Activated CD4-positive, alpha-beta memory T cell treated with anti-CD3 and anti-CD28 coated beads, Interleukin-2, amount 10 ng/mL, durations not matched to agents 7 days and 5 days (primary cell): ENCODE measurements at regions not wholly inside any gene's neighbourhood (a gene's known extent, or its start where the extent isn't known, plus 50 kb on each side); places are given as distances from the start of the nearest gene placed in this dataset.

ENCODE experiments used
- CTCF ChIA-PET: fragments of 350-600 bp; sonication (Branson Sonifier 250); formaldehyde crosslinking; loops from one replicate; lab custom pipeline; 2021; ENCODE audit warnings: antibody characterized with exemption, inconsistent platforms; lab: Charles Lee
- POLR2A ChIA-PET: fragments of 350-600 bp; sonication (Branson Sonifier 250); formaldehyde crosslinking; loops from one replicate; lab custom pipeline; 2021; ENCODE audit warnings: antibody characterized with exemption; lab: Charles Lee
- DNase-seq: peaks from one replicate; pipeline ENCODE4 v3.0.0-alpha.2; 2020
- H3K27ac Mint-ChIP-seq: one replicate; pipeline ENCODE4 v1.8.0; 2021; ENCODE audit warnings: mild to moderate bottlenecking, mixed read lengths
- H3K27me3 Mint-ChIP-seq: one replicate; pipeline ENCODE4 v1.8.0; 2021; ENCODE audit warnings: mixed read lengths
- H3K36me3 Mint-ChIP-seq: one replicate; pipeline ENCODE4 v1.8.0; 2021; ENCODE audit warnings: low read depth, mixed read lengths
- H3K4me1 Mint-ChIP-seq: one replicate; pipeline ENCODE4 v1.8.0; 2021; ENCODE audit warnings: mixed read lengths
- H3K4me3 Mint-ChIP-seq: one replicate; pipeline ENCODE4 v1.8.0; 2021; ENCODE audit warnings: mild to moderate bottlenecking, mixed read lengths
- H3K9me3 Mint-ChIP-seq: one replicate; pipeline ENCODE4 v1.8.0; 2021; ENCODE audit warnings: mixed read lengths

DNA sequence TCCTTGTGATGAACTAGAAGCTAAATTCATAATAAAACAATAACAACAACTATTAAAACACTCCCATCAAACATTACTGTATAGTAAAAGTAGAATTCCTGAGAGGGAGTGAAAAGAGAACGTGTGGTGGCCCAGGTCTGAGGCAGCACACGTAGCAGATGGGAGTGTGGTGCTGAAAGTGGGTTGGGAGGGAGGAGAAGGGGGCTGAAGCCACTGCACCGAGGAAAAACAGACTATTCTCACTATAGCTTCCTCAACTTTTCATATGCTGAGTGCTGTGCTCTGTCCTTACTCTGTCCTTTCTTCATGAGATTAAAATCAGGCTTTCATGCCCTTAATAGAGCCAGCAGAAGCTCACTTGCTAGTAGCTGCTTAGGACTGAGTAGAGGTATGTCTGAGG, 170.9 kb downstream of the PCSK1 start:
- POLR2A ChIA-PET, result no interaction called here

DNA sequence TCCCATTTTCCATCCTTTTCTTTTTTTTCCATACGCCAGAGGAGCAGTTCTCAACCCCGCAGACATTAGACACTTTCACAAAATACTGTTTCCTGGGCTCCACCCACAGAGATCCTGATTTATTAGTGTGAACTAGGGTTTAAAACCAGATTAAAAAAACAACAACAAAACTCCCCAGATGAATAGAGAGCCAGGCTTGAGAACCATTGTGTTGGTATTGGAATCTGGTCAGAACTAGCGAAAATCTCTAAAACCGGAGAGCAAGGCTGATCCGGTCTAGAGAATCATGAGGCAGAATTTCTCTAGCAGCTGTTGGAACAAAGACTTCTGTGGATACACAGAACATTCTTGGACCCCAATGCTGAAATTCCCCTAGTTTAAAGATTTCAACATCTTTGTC, 173.0 kb downstream of the PCSK1 start:
- Mint-ChIP-seq H3K36me3 (no peaks in the 10 kb centered on the region), H3K4me3 (no peak overlapping the region), H3K4me1 (peaks cover 11% of the 10 kb centered on the region), H3K9me3 (peaks cover 6% of the 10 kb centered on the region), H3K27ac (no peak overlapping the region), H3K27me3 (no peaks in the 10 kb centered on the region)
- CTCF ChIA-PET, result no interaction called here
- POLR2A ChIA-PET, result no interaction called here
- DNase-seq, result no peak

More for the DNA sequence above, 170.9 kb downstream of the PCSK1 start:
- H3K36me3 Mint-ChIP-seq, result no peaks in the 10 kb centered on the region
- no peak for DNase-seq
- no peak overlapping the region for H3K27ac Mint-ChIP-seq
- peaks cover 7% of the 10 kb centered on the region for H3K27me3 Mint-ChIP-seq
- H3K4me3 Mint-ChIP-seq, result no peak overlapping the region
- CTCF ChIA-PET, result interaction anchor here (0.7 kb wide), 1 partner anchor 24 kb away, joined by 3 read pairs; no protein-coding TSS in a partner anchor
- H3K4me1 Mint-ChIP-seq, result peaks cover 11% of the 10 kb centered on the region
- H3K9me3 Mint-ChIP-seq, result peaks cover 10% of the 10 kb centered on the region

DNA sequence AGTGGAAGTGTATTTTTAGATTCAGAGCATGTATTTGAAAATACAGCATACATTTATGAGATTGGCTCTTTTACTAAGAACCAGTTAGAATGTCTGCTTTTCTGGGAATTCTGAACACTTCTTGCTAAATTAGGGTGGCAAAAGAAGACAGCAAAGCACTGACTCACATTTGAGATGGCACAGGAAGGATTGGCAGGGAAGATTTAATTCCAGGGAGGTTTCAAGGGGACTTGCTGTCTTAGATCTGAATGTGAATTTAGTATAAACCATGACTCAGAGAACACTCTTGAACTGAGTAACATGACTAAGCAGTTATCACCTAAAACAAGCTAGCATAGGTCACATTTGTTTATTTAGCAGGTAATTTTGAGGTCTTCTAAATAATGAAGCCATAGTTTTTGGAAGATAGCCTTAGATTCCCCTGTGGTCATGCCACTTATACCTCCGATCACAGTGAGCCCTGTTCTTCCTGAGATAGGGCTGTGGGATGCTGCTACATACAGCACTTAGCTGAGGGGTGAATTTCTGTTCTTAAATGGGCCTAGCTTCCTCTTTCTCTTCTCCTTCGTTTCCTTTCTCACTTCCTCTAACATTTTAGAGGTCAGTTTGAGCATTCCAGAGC, 173.8 kb downstream of the PCSK1 start:
- Mint-ChIP-seq H3K27ac (no peak overlapping the region), H3K27me3 (no peaks in the 10 kb centered on the region), H3K4me3 (no peak overlapping the region), H3K4me1 (peaks cover 11% of the 10 kb centered on the region), H3K36me3 (no peaks in the 10 kb centered on the region), H3K9me3 (peaks cover 6% of the 10 kb centered on the region)
- POLR2A ChIA-PET, result no interaction called here
- CTCF ChIA-PET, result no interaction called here
- DNase-seq, result no peak

DNA sequence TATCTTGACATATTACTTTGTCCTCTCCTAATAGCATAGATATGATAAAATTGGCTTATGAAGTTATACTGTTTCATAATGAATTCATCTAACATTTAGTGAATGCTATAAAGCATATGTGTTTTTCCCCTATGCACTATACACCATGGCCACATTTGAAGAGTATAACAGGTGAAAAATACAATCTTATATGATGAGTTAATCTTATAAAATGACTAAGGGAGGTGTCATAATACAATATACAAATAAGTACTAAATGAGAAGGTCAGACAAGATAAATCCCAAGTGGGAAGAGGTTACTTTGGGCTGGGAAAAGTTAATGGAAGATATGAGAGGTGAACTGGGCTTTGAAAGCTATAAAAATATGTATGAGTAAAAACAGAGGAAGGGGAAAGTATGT, 174.4 kb downstream of the PCSK1 start:
- Mint-ChIP-seq H3K27me3 (no peaks in the 10 kb centered on the region), H3K36me3 (no peaks in the 10 kb centered on the region), H3K9me3 (peaks cover 6% of the 10 kb centered on the region), H3K4me1 (peaks cover 11% of the 10 kb centered on the region), H3K27ac (no peak overlapping the region), H3K4me3 (no peak overlapping the region)
- no peak for DNase-seq
- ChIA-PET CTCF (no interaction called here), POLR2A (no interaction called here)

DNA sequence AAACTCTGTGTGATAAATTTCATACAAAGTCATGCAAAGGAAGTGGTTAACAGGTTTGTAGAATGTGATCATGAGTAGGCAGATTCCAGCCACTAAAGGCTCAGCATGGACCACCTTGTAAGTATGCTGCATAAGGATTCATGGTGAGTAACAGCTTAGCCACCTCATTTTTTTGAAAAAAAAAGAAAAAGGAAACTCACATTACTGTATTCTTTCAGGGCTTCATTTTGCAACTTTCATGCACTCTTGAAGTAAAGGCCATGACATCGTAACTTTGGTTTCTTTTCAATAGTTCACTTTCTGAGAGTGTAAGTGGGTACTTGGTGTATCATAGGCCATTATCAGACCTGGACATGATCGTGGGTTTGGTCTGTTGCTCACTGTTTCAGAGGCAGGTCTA, 175.1 kb downstream of the PCSK1 start:
- POLR2A ChIA-PET, result no interaction called here
- no peak for DNase-seq
- Mint-ChIP-seq H3K9me3 (peaks cover 1% of the 10 kb centered on the region), H3K4me3 (no peak overlapping the region), H3K27ac (no peak overlapping the region), H3K4me1 (peaks cover 11% of the 10 kb centered on the region), H3K36me3 (no peaks in the 10 kb centered on the region), H3K27me3 (no peaks in the 10 kb centered on the region)
- CTCF ChIA-PET, result no interaction called here

DNA sequence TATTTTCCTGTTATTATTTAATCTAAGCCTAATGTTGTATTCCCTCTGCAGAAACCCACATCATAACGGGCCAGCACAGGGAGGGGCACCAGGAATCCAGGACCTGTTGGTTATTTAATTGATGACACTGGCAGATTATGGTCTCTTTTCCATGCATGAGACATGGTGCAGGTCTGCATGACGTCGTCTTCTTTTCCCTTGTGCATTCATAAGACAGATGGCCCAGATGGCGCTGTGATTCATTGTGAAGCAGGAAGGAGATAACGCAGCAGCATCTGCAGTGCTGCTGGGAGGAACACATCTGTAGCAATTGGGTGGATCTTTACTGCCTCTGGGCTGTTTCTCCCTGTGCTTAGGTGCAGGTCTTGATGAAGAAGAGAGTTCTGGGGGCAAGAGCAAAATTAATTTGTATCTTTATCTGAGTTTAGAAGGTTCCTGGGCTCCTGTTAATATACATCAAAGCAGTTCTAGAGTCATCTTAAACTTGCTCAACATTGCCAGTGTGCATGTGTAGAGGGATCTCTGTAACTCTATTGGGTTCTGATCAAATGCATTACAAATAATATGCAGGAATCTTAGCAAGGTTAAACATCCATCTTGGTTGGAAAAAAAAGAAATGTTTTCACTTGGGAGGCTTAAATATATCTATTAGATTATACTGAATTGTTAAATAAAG, 176.1 kb downstream of the PCSK1 start:
- no peaks in the 10 kb centered on the region for H3K9me3 Mint-ChIP-seq
- no peak for DNase-seq
- POLR2A ChIA-PET, result no interaction called here

DNA sequence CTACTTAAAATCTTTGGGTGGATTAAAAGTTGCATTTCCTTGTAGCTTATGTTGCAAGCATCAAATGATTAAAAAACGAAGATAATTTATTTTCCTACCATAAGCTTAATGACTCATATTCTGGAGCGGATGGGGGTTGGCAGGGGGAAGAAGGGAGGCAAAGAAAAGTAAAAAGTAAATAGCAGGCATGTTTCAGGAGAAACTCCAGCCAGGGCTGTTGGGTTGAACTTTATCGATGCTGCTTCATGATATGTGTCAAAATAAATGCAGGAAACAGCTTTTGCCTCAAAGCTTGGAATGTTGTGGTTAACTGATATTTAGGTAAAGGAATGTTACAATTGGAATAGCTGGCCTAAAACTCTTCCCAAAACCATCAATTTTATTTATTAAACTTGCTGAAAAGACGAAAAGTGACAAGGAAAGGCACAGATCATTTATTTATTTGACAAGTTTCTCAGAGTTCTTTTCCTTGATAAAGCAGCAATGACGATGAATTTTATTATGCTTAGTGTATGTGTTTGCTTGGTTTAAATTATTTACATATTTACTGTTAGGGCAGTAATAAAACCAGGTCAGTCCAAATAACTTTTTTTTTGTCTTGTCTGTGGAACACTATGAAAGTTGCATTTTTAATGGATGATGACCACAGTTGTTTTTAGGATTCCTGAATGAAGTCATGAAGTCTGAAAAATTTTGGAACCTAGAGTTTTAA, 177.9 kb downstream of the PCSK1 start:
- DNase-seq, result no peak
- Mint-ChIP-seq H3K4me3 (no peak overlapping the region), H3K9me3 (no peaks in the 10 kb centered on the region), H3K4me1 (peaks cover 11% of the 10 kb centered on the region), H3K27ac (no peak overlapping the region), H3K36me3 (no peaks in the 10 kb centered on the region), H3K27me3 (no peaks in the 10 kb centered on the region)
- CTCF ChIA-PET, result no interaction called here
- POLR2A ChIA-PET, result no interaction called here

More for the DNA sequence above, 176.1 kb downstream of the PCSK1 start:
- CTCF ChIA-PET, result no interaction called here
- H3K4me1 Mint-ChIP-seq, result peaks cover 11% of the 10 kb centered on the region
- no peaks in the 10 kb centered on the region for H3K36me3 Mint-ChIP-seq
- H3K4me3 Mint-ChIP-seq, result no peak overlapping the region
- no peak overlapping the region for H3K27ac Mint-ChIP-seq
- no peaks in the 10 kb centered on the region for H3K27me3 Mint-ChIP-seq

DNA sequence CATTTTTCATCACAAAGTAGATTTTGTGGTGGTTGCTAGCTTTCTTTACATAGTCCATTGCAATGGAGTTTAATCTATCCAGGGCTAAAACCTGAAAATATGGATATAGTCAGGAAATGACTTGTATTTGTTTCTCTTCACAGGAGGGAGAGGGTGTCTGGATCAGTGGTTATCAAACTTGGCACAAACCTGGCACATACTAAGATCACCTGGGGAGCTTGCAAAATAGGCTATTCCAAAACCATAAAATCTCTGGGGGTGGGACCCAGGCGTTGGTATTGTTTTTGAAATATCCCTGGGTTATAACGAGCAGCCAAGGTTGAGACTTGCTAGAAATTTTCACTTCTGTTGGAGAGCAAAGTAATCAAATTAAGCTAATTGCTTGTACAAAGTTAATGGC, 179.9 kb downstream of the PCSK1 start:
- Mint-ChIP-seq H3K4me1 (peaks cover 2% of the 10 kb centered on the region), H3K4me3 (no peak overlapping the region), H3K27me3 (peaks cover 1% of the 10 kb centered on the region), H3K27ac (no peak overlapping the region), H3K36me3 (no peaks in the 10 kb centered on the region), H3K9me3 (no peaks in the 10 kb centered on the region)
- ChIA-PET POLR2A (no interaction called here), CTCF (no interaction called here)
- DNase-seq, result no peak

DNA sequence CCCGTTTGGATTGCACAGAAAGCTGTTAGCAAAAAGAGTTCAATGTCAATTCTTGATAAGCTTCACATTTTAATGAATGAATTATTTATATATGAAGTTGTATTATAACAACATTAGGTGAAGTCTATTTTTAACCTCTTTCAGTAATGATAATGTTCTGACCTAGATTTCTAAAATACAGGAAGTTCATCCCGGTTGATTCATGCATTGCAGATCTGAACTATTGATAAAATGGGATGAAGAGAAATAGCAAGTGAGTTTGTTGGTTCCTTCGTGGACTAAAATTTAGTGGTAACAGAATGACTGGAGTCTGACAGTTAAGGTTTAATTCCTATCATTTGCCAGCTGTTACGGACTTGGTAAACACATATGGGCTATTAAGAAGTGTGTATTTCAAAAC, 180.5 kb downstream of the PCSK1 start:
- H3K9me3 Mint-ChIP-seq, result no peaks in the 10 kb centered on the region
- ChIA-PET CTCF (no interaction called here), POLR2A (no interaction called here)
- peaks cover under 1% of the 10 kb centered on the region for H3K4me1 Mint-ChIP-seq
- H3K27ac Mint-ChIP-seq, result no peak overlapping the region
- H3K4me3 Mint-ChIP-seq, result no peak overlapping the region
- peaks cover 1% of the 10 kb centered on the region for H3K27me3 Mint-ChIP-seq
- H3K36me3 Mint-ChIP-seq, result no peaks in the 10 kb centered on the region
- no peak for DNase-seq

DNA sequence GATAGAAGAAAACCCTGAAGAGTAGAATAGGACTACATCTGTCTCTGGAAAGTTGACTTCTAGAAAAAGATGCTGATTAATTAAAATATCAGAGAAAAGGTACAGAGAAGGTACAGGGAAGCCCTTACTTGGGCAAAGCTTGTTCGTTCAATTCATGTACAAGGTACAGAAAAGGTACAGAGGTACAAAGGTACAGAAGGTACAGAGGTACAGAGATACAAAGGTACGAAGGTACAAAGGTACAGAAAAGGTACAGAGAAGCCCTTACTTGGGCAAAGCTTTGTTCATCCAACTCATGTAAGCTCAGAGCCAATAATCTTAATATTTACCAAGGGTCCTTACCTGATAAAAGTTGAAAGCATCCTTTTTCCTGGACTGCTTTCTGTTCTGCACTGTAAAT, 182.3 kb downstream of the PCSK1 start:
- DNase-seq, result no peak
- no peaks in the 10 kb centered on the region for H3K4me1 Mint-ChIP-seq
- no peak overlapping the region for H3K27ac Mint-ChIP-seq
- CTCF ChIA-PET, result no interaction called here
- no peak overlapping the region for H3K4me3 Mint-ChIP-seq
- peaks cover 2% of the 10 kb centered on the region for H3K27me3 Mint-ChIP-seq
- POLR2A ChIA-PET, result no interaction called here
- no peaks in the 10 kb centered on the region for H3K36me3 Mint-ChIP-seq
- no peaks in the 10 kb centered on the region for H3K9me3 Mint-ChIP-seq

DNA sequence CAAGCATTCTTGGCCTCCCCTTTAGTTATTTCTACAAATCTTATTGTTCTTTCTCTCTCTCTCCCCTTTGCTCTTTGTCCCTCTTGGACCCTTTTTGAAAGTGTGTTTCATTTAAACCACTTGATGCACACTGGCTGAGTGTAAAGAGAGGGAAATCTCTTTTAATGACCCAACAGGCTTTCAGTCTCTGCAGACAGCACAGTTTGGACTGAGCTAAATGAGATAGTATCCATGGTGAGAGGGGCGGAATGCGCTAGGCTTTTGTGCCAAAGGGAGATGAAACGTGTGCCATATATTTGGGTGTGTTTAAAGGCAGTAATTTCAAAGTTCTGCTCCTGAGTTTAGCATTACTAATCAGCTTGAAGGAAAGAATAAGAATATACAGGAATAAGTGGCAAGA, 184.9 kb downstream of the PCSK1 start:
- no peak for DNase-seq
- Mint-ChIP-seq H3K4me1 (no peaks in the 10 kb centered on the region), H3K27ac (no peak overlapping the region), H3K4me3 (no peak overlapping the region), H3K9me3 (no peaks in the 10 kb centered on the region), H3K36me3 (no peaks in the 10 kb centered on the region), H3K27me3 (peaks cover 11% of the 10 kb centered on the region)
- ChIA-PET CTCF (no interaction called here), POLR2A (no interaction called here)

DNA sequence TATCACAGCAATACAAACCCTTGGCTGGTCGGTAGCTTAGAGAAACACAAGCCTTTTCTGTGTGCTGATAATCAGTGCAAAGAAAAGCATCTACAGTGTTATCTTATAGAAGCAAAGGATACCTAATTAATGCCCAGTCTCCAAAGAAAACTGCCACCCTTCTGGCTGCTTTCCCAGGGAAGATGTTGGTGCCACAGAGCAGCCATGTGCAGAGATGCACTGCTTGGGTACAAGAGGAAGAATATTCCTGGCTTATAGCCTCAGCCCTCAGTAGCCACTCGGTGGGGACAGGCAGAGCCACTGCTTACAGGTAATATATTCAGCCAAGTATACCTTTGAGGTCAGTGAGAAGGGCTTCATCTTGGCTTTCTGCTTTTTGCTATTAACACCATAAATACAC, 185.3 kb downstream of the PCSK1 start:
- Mint-ChIP-seq H3K36me3 (no peaks in the 10 kb centered on the region), H3K4me3 (no peak overlapping the region), H3K27me3 (peaks cover 11% of the 10 kb centered on the region), H3K4me1 (no peaks in the 10 kb centered on the region), H3K9me3 (no peaks in the 10 kb centered on the region), H3K27ac (no peak overlapping the region)
- ChIA-PET POLR2A (no interaction called here), CTCF (no interaction called here)
- no peak for DNase-seq

DNA sequence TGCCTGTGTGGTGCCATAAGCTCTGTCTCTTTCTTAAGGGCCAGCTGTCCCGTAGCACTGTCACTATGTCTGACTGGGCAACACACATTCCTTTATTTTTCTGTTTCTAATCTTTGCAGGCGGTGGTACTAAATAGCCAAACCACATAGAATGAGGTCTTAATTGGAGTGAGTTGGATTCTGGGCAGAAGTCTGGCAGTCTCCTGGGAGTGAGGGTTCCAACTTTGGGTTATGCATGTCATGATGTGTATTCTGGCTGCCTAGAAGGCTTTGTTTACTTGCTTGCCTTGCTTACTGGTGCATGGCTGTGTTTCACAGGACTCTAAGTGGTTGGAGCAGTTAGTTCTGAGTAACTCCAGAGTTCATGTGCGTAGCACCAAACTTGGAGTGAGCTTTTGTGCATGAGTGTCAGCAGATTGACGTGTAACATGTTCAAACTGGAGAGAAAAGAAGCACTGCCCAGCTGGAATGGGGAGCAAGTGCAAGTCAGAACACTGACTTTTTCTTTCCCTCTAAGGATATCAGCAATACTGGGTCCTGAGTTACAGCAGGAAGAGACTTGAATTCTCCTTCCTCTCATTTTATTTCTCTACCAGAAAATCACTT, 185.8 kb downstream of the PCSK1 start:
- H3K4me1 Mint-ChIP-seq, result no peaks in the 10 kb centered on the region
- H3K9me3 Mint-ChIP-seq, result no peaks in the 10 kb centered on the region

More for the DNA sequence above, 185.8 kb downstream of the PCSK1 start:
- ChIA-PET POLR2A (no interaction called here), CTCF (no interaction called here)
- no peak for DNase-seq
- Mint-ChIP-seq H3K27ac (no peak overlapping the region), H3K27me3 (peaks cover 11% of the 10 kb centered on the region), H3K4me3 (no peak overlapping the region), H3K36me3 (no peaks in the 10 kb centered on the region)
